KMS-11 (cell line): ENCODE measurements at regions not wholly inside any gene's neighbourhood (a gene's known extent, or its start where the extent isn't known, plus 50 kb on each side); places are given as distances from the start of the nearest gene placed in this dataset.

Source experiments
- H2AFZ ChIP-seq: fragments of 200-600 bp; sonication (generic); 2 replicates; pipeline ENCODE4 v1.6.1; 2016; ENCODE audit warnings: antibody characterized with exemption, mixed run types, low read depth
- H3K27ac ChIP-seq: fragments of 200-600 bp; sonication (generic); 2 replicates; pipeline ENCODE4 v1.6.1; 2016; ENCODE audit warnings: mild to moderate bottlenecking, mixed run types
- H3K27me3 ChIP-seq: fragments of 200-600 bp; sonication (generic); 2 replicates; pipeline ENCODE4 v1.6.1; 2017; ENCODE audit warnings: mild to moderate bottlenecking, low read depth, mixed run types, moderate library complexity; ENCODE audit not compliant: insufficient read depth
- H3K36me3 ChIP-seq: fragments of 200-600 bp; sonication (generic); 2 replicates; pipeline ENCODE4 v1.6.1; 2017; ENCODE audit warnings: mild to moderate bottlenecking, mixed run types; ENCODE audit not compliant: insufficient read depth
- H3K4me1 ChIP-seq: fragments of 200-600 bp; sonication (generic); 2 replicates; pipeline ENCODE4 v1.6.1; 2016; ENCODE audit warnings: mild to moderate bottlenecking, low read depth, mixed run types; ENCODE audit not compliant: poor library complexity, severe bottlenecking
- H3K4me2 ChIP-seq: fragments of 200-600 bp; sonication (generic); 2 replicates; pipeline ENCODE4 v1.7.0; 2016; ENCODE audit warnings: mild to moderate bottlenecking, mixed run types
- H3K4me3 ChIP-seq: fragments of 200-600 bp; sonication (generic); IDR thresholded peaks from 2 replicates; pipeline ENCODE4 v1.6.1; 2017; ENCODE audit warnings: low read depth, low read length, mixed read lengths; ENCODE audit not compliant: insufficient read depth
- H3K79me2 ChIP-seq: fragments of 200-600 bp; sonication (generic); 2 replicates; pipeline ENCODE4 v1.6.1; 2016; ENCODE audit warnings: low read depth, mixed run types; ENCODE audit not compliant: insufficient read depth
- H3K9ac ChIP-seq: fragments of 200-600 bp; sonication (generic); 2 replicates; pipeline ENCODE4 v1.6.1; 2016; ENCODE audit warnings: mild to moderate bottlenecking, mixed run types
- H4K20me1 ChIP-seq: fragments of 200-600 bp; sonication (generic); 2 replicates; pipeline ENCODE4 v1.6.1; 2016; ENCODE audit warnings: mild to moderate bottlenecking, mixed run types; ENCODE audit not compliant: insufficient read depth
- CTCF ChIP-seq: fragments of 200-600 bp; sonication (generic); conservative IDR thresholded peaks from 2 replicates; pipeline ENCODE4 v1.6.1; 2017; ENCODE audit warnings: low read depth, mild to moderate bottlenecking, antibody characterized with exemption, low read length, moderate library complexity, mixed read lengths

- H3K27me3 ChIP-seq = no peaks in the 10 kb centered on the region
- no peak for TF ChIP-seq CTCF
- no peaks in the 10 kb centered on the region for H4K20me1 ChIP-seq
- no peaks in the 10 kb centered on the region for H3K4me1 ChIP-seq
- no peak overlapping the region for H3K4me2 ChIP-seq
- H3K79me2 ChIP-seq = no peaks in the 10 kb centered on the region
- no peak overlapping the region for H2AFZ ChIP-seq
- H3K9ac ChIP-seq = no peak overlapping the region
- no peaks in the 10 kb centered on the region for H3K36me3 ChIP-seq
- no peak overlapping the region for H3K27ac ChIP-seq
- no peak overlapping the region for H3K4me3 ChIP-seq
Measured at GRCh38 chr4:184548648-184549341, 74.4 kb upstream of the IRF2 start.

GRCh38 chr4:184548316-184548647 lies 73.9 kb upstream of the IRF2 start:
- no peak overlapping the region for H2AFZ ChIP-seq
- H3K27ac ChIP-seq = no peak overlapping the region
- H3K4me3 ChIP-seq = no peak overlapping the region
- H4K20me1 ChIP-seq = no peaks in the 10 kb centered on the region
- no peaks in the 10 kb centered on the region for H3K27me3 ChIP-seq
- H3K4me1 ChIP-seq = no peaks in the 10 kb centered on the region
- H3K36me3 ChIP-seq = no peaks in the 10 kb centered on the region
- no peak overlapping the region for H3K9ac ChIP-seq
- no peak overlapping the region for H3K4me2 ChIP-seq
- H3K79me2 ChIP-seq = no peaks in the 10 kb centered on the region
- TF ChIP-seq CTCF = no peak

DNA sequence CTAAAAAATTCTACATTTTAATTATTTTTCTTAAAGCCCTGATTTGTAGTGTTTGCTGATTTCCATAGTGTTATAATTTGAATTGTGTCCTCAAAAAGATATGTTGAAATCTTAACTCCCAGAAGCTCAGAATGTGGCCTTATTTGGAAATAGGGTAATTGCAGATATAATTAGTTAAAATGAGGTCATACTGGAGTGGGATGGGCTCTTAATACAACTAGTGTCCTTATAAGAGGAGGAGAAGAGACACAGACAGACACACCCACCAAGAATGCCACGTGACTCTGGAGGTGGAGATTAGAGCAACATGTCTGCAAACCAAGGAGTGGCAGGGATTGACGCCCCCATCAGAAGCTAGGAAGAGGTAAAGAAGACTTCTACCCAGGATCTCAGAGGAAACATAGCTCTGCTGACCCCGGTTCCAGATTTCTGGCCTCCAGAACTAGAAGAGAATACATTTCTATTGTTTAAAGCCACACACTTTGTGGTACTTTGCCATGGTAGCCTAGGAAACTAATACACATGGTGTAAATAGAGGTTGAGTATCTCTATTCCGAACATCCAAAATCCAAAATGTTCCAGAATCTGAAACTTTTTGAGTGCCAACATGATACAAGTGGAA lies 70.5 kb upstream of the IRF2 start:
- no peaks in the 10 kb centered on the region for H3K36me3 ChIP-seq
- H3K9ac ChIP-seq = no peak overlapping the region
- H3K27ac ChIP-seq = no peak overlapping the region
- no peaks in the 10 kb centered on the region for H3K27me3 ChIP-seq
- no peak overlapping the region for H3K4me2 ChIP-seq
- no peak overlapping the region for H2AFZ ChIP-seq
- no peaks in the 10 kb centered on the region for H4K20me1 ChIP-seq
- H3K4me1 ChIP-seq = peaks cover 2% of the 10 kb centered on the region
- no peak for TF ChIP-seq CTCF
- H3K79me2 ChIP-seq = no peaks in the 10 kb centered on the region
- no peak overlapping the region for H3K4me3 ChIP-seq

DNA sequence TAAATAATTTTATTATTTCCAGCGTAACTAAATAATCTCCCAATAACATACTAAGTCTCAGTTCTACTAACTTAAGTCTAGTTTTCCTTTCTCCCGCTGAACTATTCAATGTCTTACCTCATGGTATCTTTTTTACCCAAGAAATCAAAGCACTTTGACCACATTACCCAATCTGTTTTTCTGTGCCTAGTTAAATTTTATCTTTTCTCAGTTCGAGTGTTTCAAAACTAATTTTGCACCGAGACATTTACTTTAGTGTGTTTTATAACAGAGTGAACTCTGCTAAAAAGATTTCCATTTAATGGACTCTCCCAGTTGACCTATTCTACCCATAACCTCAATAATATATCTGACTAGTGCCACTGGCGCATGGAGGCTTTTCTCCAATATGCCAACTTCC lies 67.6 kb upstream of the IRF2 start:
- Histone ChIP-seq H3K4me2 (no peak overlapping the region), H3K9ac (no peak overlapping the region), H3K79me2 (peaks cover 4% of the 10 kb centered on the region)

More for the DNA sequence above, 67.6 kb upstream of the IRF2 start:
- no peak overlapping the region for H3K27ac ChIP-seq
- TF ChIP-seq CTCF = no peak
- H3K36me3 ChIP-seq = no peaks in the 10 kb centered on the region
- no peak overlapping the region for H2AFZ ChIP-seq
- no peaks in the 10 kb centered on the region for H4K20me1 ChIP-seq
- H3K27me3 ChIP-seq = no peaks in the 10 kb centered on the region
- H3K4me3 ChIP-seq = no peak overlapping the region
- H3K4me1 ChIP-seq = peaks cover 21% of the 10 kb centered on the region
